ENCODE measurements at regions not wholly inside any gene's neighbourhood (a gene's known extent, or its start where the extent isn't known, plus 50 kb on each side); places are given as distances from the start of the nearest gene placed in this dataset.

DNA sequence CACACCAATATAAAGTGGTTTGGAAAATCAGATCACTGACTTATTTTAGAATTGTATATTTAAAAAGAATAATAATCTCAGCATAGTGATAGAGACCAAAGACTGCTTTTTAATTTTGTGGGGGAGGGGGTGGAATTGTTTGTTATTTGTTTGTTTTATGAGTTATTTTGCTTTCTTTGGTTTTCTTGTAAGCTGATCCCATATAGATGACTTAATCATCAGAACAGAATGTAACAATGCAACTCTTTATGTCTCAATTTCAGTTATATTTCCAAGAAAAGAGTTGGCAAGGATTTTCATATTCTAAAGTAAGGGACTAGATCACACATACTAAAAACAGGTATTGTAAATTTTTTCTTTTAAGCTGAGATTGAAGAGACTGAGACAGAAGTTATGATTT lies 984.9 kb downstream of the TLE4 start:
- no peaks in the 10 kb centered on the region for H3K27me3 ChIP-seq
- H3K27me3 Mint-ChIP-seq (ENCODE audit: insufficient read depth, low read depth) = peaks cover 2% of the 10 kb centered on the region
- H3K36me3 Mint-ChIP-seq = no peaks in the 10 kb centered on the region
- DNase-seq (ENCODE audit: low spot score) = no peak
- H4K20me1 ChIP-seq (ENCODE audit: low read depth) = no peaks in the 10 kb centered on the region
- H3F3A ChIP-seq (ENCODE audit: low read depth) = peaks cover 12% of the 10 kb centered on the region
- H3K4me2 ChIP-seq = no peak overlapping the region
- H3K79me2 ChIP-seq (ENCODE audit: low read depth) = no peaks in the 10 kb centered on the region
- peaks cover 21% of the 10 kb centered on the region for H3K4me1 ChIP-seq
- no peak overlapping the region for H3K27ac Mint-ChIP-seq
- H3K4me1 Mint-ChIP-seq = peaks cover 36% of the 10 kb centered on the region
- H3K9me3 Mint-ChIP-seq = no peaks in the 10 kb centered on the region
- no peak overlapping the region for H3K4me3 Mint-ChIP-seq
- H3K9ac ChIP-seq = no peak overlapping the region
- no peaks in the 10 kb centered on the region for H3K9me3 ChIP-seq (ENCODE audit: low read depth)
- no peak overlapping the region for H2AFZ ChIP-seq (replicated peaks)
- H3K27ac ChIP-seq = no peak overlapping the region
- H3K36me3 ChIP-seq = no peaks in the 10 kb centered on the region
- TF ChIP-seq EZH2phosphoT487 (IDR thresholded peaks at IDR 0.05) (no peak), CTCF (IDR thresholded peaks at IDR 0.05) (no peak), EZH2 (IDR thresholded peaks at IDR 0.05) (no peak)
- H3K4me3 ChIP-seq = no peak overlapping the region

DNA sequence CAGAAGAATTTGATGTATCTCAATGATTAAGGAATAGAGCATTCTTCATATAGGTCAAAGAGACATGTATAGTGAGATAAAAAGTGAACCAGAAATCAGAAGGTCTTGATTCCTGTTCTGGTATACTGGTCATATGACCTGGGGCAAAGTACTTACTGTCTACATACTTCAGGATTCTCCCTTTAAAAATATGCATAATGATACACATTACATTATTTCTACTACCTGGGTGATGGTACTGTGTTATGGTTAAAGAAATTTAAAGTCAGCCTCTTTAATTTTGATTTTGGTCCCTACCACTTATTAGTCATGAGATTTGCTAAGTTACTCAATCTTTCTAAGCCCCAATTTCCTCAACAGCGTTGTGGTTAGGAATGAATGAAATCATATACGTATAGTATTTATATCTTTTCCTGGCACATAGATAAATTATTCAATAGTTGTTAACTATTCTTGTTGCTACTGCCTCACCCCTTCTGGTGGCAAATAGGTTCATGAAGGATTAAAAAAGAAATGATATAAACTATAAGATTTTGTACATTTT lies 984.1 kb downstream of the TLE4 start:
- Histone ChIP-seq H4K20me1 (ENCODE audit: low read depth) (no peaks in the 10 kb centered on the region), H3K27ac (no peak overlapping the region), H3K9me3 (ENCODE audit: low read depth) (no peaks in the 10 kb centered on the region), H3K4me2 (no peak overlapping the region), H3K79me2 (ENCODE audit: low read depth) (no peaks in the 10 kb centered on the region), H3K4me1 (peaks cover 21% of the 10 kb centered on the region), H2AFZ (replicated peaks) (no peak overlapping the region), H3K27me3 (no peaks in the 10 kb centered on the region), H3K4me3 (no peak overlapping the region), H3F3A (ENCODE audit: low read depth) (peaks cover 12% of the 10 kb centered on the region), H3K9ac (no peak overlapping the region), H3K36me3 (no peaks in the 10 kb centered on the region)
- no peak for DNase-seq (ENCODE audit: low spot score)
- Mint-ChIP-seq H3K4me3 (no peak overlapping the region), H3K27me3 (ENCODE audit: insufficient read depth, low read depth) (peaks cover 2% of the 10 kb centered on the region), H3K27ac (no peak overlapping the region), H3K36me3 (no peaks in the 10 kb centered on the region), H3K4me1 (peaks cover 36% of the 10 kb centered on the region), H3K9me3 (no peaks in the 10 kb centered on the region)
- TF ChIP-seq EZH2 (IDR thresholded peaks at IDR 0.05) (no peak), EZH2phosphoT487 (IDR thresholded peaks at IDR 0.05) (no peak), CTCF (IDR thresholded peaks at IDR 0.05) (no peak)

DNA sequence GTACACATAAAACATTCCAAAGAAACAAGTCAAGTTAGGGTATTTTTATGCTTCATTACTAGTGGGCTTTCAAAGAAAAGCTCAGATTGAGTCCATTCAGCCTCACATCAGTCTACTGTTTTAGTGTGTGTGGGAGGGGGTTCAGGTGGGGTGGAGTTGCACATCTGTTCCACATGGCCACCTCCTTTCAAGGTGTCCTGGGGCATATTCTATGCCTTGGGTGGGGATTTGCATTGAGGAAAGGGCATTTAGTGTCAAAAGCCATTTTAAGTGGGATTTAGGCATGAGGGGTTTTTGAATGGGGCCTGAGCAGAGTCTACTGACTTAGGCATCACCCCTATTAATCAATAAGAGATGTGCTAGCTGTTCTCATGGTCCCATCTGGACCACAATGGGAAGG lies 983.1 kb downstream of the TLE4 start:
- DNase-seq (ENCODE audit: low spot score) = peak; percentile 73
- no peak for TF ChIP-seq EZH2 (IDR thresholded peaks at IDR 0.05)
- TF ChIP-seq CTCF (IDR thresholded peaks at IDR 0.05) = no peak
- TF ChIP-seq EZH2phosphoT487 (IDR thresholded peaks at IDR 0.05) = no peak
- peaks cover 36% of the 10 kb centered on the region for H3K4me1 Mint-ChIP-seq

More for the DNA sequence above, 983.1 kb downstream of the TLE4 start:
- Histone ChIP-seq H3K4me3 (no peak overlapping the region), H3K9me3 (ENCODE audit: low read depth) (no peaks in the 10 kb centered on the region), H4K20me1 (ENCODE audit: low read depth) (no peaks in the 10 kb centered on the region), H2AFZ (replicated peaks) (no peak overlapping the region), H3K27ac (no peak overlapping the region), H3K4me2 (peak overlapping the region; percentile 33), H3K79me2 (ENCODE audit: low read depth) (no peaks in the 10 kb centered on the region), H3F3A (ENCODE audit: low read depth) (peaks cover 12% of the 10 kb centered on the region), H3K27me3 (no peaks in the 10 kb centered on the region), H3K36me3 (no peaks in the 10 kb centered on the region), H3K4me1 (peaks cover 21% of the 10 kb centered on the region), H3K9ac (no peak overlapping the region)
- Mint-ChIP-seq H3K27ac (no peak overlapping the region), H3K9me3 (no peaks in the 10 kb centered on the region), H3K36me3 (no peaks in the 10 kb centered on the region), H3K4me3 (no peak overlapping the region), H3K27me3 (ENCODE audit: insufficient read depth, low read depth) (peaks cover 2% of the 10 kb centered on the region)

Data from neural progenitor cell (in vitro differentiated cells).